ENCODE measurements at regions not wholly inside any gene's neighbourhood (a gene's known extent, or its start where the extent isn't known, plus 50 kb on each side); places are given as distances from the start of the nearest gene placed in this dataset.

DNA sequence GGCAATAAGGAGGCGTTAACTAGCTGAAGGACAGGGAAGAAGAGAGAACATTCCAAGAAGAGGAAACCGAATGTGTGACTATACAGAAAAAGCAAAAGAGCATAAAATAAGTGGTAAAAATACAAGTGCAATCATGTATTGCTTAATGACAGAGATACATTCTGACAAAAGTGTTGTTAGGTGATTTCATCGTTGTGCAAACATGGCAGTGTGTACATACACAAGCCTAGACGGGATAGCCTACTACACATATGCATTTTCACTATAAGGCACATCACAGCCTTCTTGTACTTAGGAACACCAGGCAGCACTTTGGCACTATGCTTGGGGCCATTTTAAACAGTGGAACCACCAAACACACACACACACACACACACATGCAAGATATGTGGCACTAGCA lies 299.3 kb downstream of the BCAT1 start:
- H3K4me3 ChIP-seq (ENCODE audit: control extremely low read depth in 1 of 5, extremely low read depth in 1 of 5, insufficient read depth in 1 of 5, low read depth in 2 of 5, low read length in 4 of 5), result no peak overlapping the region
- Mint-ChIP-seq H3K27ac (no peak overlapping the region), H3K4me3 (no peak overlapping the region), H3K9me3 (ENCODE audit: insufficient read depth) (no peaks in the 10 kb centered on the region), H3K4me1 (peaks cover 6% of the 10 kb centered on the region), H3K27me3 (no peaks in the 10 kb centered on the region)
- H3K79me2 ChIP-seq (ENCODE audit: control insufficient read depth, insufficient read depth, low read length), result no peaks in the 10 kb centered on the region
- TF ChIP-seq EZH2 (IDR thresholded peaks at IDR 0.05; ENCODE audit: borderline replicate concordance, insufficient read depth, low read depth, low read length, poor library complexity, severe bottlenecking), result no peak
- TF ChIP-seq, protein P1, sequence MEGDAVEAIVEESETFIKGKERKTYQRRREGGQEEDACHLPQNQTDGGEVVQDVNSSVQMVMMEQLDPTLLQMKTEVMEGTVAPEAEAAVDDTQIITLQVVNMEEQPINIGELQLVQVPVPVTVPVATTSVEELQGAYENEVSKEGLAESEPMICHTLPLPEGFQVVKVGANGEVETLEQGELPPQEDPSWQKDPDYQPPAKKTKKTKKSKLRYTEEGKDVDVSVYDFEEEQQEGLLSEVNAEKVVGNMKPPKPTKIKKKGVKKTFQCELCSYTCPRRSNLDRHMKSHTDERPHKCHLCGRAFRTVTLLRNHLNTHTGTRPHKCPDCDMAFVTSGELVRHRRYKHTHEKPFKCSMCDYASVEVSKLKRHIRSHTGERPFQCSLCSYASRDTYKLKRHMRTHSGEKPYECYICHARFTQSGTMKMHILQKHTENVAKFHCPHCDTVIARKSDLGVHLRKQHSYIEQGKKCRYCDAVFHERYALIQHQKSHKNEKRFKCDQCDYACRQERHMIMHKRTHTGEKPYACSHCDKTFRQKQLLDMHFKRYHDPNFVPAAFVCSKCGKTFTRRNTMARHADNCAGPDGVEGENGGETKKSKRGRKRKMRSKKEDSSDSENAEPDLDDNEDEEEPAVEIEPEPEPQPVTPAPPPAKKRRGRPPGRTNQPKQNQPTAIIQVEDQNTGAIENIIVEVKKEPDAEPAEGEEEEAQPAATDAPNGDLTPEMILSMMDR (IDR thresholded peaks at IDR 0.05), result no peak
- ATAC-seq (ENCODE audit: low read depth) (no peak), DNase-seq (no peak)
- H2AFZ ChIP-seq (ENCODE audit: insufficient read depth, low read depth, low read length, poor library complexity, severe bottlenecking), result no peak overlapping the region
- POLR2A ChIA-PET, result no interaction called here
- H4K20me1 ChIP-seq (ENCODE audit: control insufficient read depth, insufficient read depth, low read length, poor library complexity, severe bottlenecking), result no peaks in the 10 kb centered on the region
- H3K27me3 ChIP-seq (replicated peaks in 1 of 4; ENCODE audit: control extremely low read depth in 1 of 4, control insufficient read depth in 3 of 4, insufficient read depth in 4 of 4, low read length in 3 of 4), result no peaks in the 10 kb centered on the region
- intact Hi-C loops (cut with micrococcal nuclease), result no loop called here
- 100% methylated on average over 3 of the region's 4 CpGs for WGBS (ENCODE audit: insufficient coverage)
- no peaks in the 10 kb centered on the region for H3K9me3 ChIP-seq (ENCODE audit: control extremely low read depth in 1 of 3, control insufficient read depth in 2 of 3, insufficient read depth in 1 of 3, low read length in 2 of 3)
- no peak overlapping the region for H3K4me2 ChIP-seq (replicated peaks; ENCODE audit: low read depth, low read length, poor library complexity, severe bottlenecking)
- no peaks in the 10 kb centered on the region for H3K36me3 ChIP-seq (replicated peaks in 1 of 2; ENCODE audit: control extremely low read depth in 1 of 2, control insufficient read depth in 1 of 2, extremely low read depth in 1 of 2, insufficient read depth in 2 of 2, low read length in 1 of 2)
- CTCF ChIA-PET, result no interaction called here
- no peak overlapping the region for H3K27ac ChIP-seq (ENCODE audit: low read length in 2 of 2)
- no peaks in the 10 kb centered on the region for H3K4me1 ChIP-seq (ENCODE audit: control insufficient read depth in 2 of 2, insufficient read depth in 2 of 2, low read length in 2 of 2)
- H3K9ac ChIP-seq (ENCODE audit: low read length), result no peak overlapping the region

DNA sequence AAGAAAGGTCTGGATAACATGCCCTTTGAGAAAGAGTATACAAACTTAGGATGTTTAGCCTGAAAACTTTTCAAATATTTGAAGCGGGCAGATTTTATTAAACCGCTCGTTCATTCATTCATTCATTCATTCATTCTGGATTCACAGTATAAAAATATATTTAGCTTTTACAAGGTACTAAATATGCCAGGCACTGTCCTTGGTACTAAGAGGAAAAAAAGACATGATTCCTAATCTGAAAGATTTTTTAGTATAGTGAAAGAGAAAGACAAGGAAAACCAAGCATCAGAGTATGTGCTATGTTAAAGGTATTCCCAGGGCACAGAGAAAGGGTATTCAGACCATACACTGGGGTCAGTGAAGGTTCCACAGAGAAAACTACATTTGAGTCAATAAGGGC lies 299.7 kb downstream of the BCAT1 start:
- H3K27me3 ChIP-seq (replicated peaks in 1 of 4; ENCODE audit: control extremely low read depth in 1 of 4, control insufficient read depth in 3 of 4, insufficient read depth in 4 of 4, low read length in 3 of 4), result no peaks in the 10 kb centered on the region
- intact Hi-C loops (cut with micrococcal nuclease), result no loop called here
- no peak overlapping the region for H3K4me3 Mint-ChIP-seq
- H3K9me3 Mint-ChIP-seq (ENCODE audit: insufficient read depth), result no peaks in the 10 kb centered on the region
- H3K36me3 ChIP-seq (replicated peaks in 1 of 2; ENCODE audit: control extremely low read depth in 1 of 2, control insufficient read depth in 1 of 2, extremely low read depth in 1 of 2, insufficient read depth in 2 of 2, low read length in 1 of 2), result no peaks in the 10 kb centered on the region
- DNase-seq (no peak), ATAC-seq (ENCODE audit: low read depth) (no peak)
- no peak overlapping the region for H3K9ac ChIP-seq (ENCODE audit: low read length)
- no peaks in the 10 kb centered on the region for H4K20me1 ChIP-seq (ENCODE audit: control insufficient read depth, insufficient read depth, low read length, poor library complexity, severe bottlenecking)
- no peak overlapping the region for H3K4me2 ChIP-seq (replicated peaks; ENCODE audit: low read depth, low read length, poor library complexity, severe bottlenecking)
- no peak overlapping the region for H2AFZ ChIP-seq (ENCODE audit: insufficient read depth, low read depth, low read length, poor library complexity, severe bottlenecking)
- POLR2A ChIA-PET, result no interaction called here
- no CpG with 5 or more reads among the region's 3 CpGs for WGBS (ENCODE audit: insufficient coverage)
- H3K4me1 Mint-ChIP-seq, result peaks cover 6% of the 10 kb centered on the region
- TF ChIP-seq, protein P1 (IDR thresholded peaks at IDR 0.05), result no peak
- no peak for TF ChIP-seq EZH2 (IDR thresholded peaks at IDR 0.05; ENCODE audit: borderline replicate concordance, insufficient read depth, low read depth, low read length, poor library complexity, severe bottlenecking)
- CTCF ChIA-PET, result no interaction called here
- H3K27me3 Mint-ChIP-seq, result no peaks in the 10 kb centered on the region
- H3K4me1 ChIP-seq (ENCODE audit: control insufficient read depth in 2 of 2, insufficient read depth in 2 of 2, low read length in 2 of 2), result no peaks in the 10 kb centered on the region
- H3K79me2 ChIP-seq (ENCODE audit: control insufficient read depth, insufficient read depth, low read length), result no peaks in the 10 kb centered on the region
- H3K27ac Mint-ChIP-seq, result no peak overlapping the region
- no peak overlapping the region for H3K4me3 ChIP-seq (ENCODE audit: control extremely low read depth in 1 of 5, extremely low read depth in 1 of 5, insufficient read depth in 1 of 5, low read depth in 2 of 5, low read length in 4 of 5)
- H3K9me3 ChIP-seq (ENCODE audit: control extremely low read depth in 1 of 3, control insufficient read depth in 2 of 3, insufficient read depth in 1 of 3, low read length in 2 of 3), result no peaks in the 10 kb centered on the region
- no peak overlapping the region for H3K27ac ChIP-seq (ENCODE audit: low read length in 2 of 2)
